Activated T-helper 1 cell treated with anti-CD3 and anti-CD28 coated beads, Interleukin-12 subunit alpha, Interleukin-12 subunit beta, Interleukin-2, Interleukin-4 antibody, amounts not matched to agents 30 ng/mL and 10 ng/mL and 1 ng/mL, durations not matched to agents 14 hours and 24 hours and 36 hours (primary cell): ENCODE measurements at regions not wholly inside any gene's neighbourhood (a gene's known extent, or its start where the extent isn't known, plus 50 kb on each side); places are given as distances from the start of the nearest gene placed in this dataset.

Source experiments
- DNase-seq: peaks from one replicate; pipeline ENCODE4 v3.0.0; 2021; ENCODE audit warnings: low spot score
- H3K27ac Mint-ChIP-seq: one replicate; pipeline ENCODE4 v1.8.0; 2021; ENCODE audit warnings: mild to moderate bottlenecking, mixed read lengths
- H3K27me3 Mint-ChIP-seq: one replicate; pipeline ENCODE4 v1.8.0; 2022; ENCODE audit warnings: mild to moderate bottlenecking, moderate library complexity, mixed read lengths; ENCODE audit not compliant: insufficient read depth
- H3K36me3 Mint-ChIP-seq: one replicate; pipeline ENCODE4 v1.8.0; 2021; ENCODE audit warnings: low read depth, mixed read lengths
- H3K4me1 Mint-ChIP-seq: one replicate; pipeline ENCODE4 v1.8.0; 2021; ENCODE audit warnings: low read depth, mixed read lengths
- H3K4me3 Mint-ChIP-seq: one replicate; pipeline ENCODE4 v1.8.0; 2021; ENCODE audit warnings: mild to moderate bottlenecking, moderate library complexity, mixed read lengths
- H3K9me3 Mint-ChIP-seq: one replicate; pipeline ENCODE4 v1.8.0; 2021; ENCODE audit warnings: mixed read lengths
- intact Hi-C: fragments of 100-400 bp; cut with micrococcal nuclease; formaldehyde crosslinking; loops from one replicate; pipeline ENCODE4 v1.15.1; 2024

- intact Hi-C loops = no loop called here
- no peak for DNase-seq
- Mint-ChIP-seq H3K36me3 (no peaks in the 10 kb centered on the region), H3K4me1 (no peaks in the 10 kb centered on the region), H3K27me3 (no peaks in the 10 kb centered on the region), H3K27ac (no peak overlapping the region), H3K9me3 (no peaks in the 10 kb centered on the region), H3K4me3 (no peak overlapping the region)
Measured at GRCh38 chr5:89086390-89087086, 203.6 kb upstream of the MEF2C start.

GRCh38 chr5:89083791-89084190 lies 200.8 kb upstream of the MEF2C start:
- no peaks in the 10 kb centered on the region for H3K9me3 Mint-ChIP-seq
- no peak for DNase-seq
- no peaks in the 10 kb centered on the region for H3K36me3 Mint-ChIP-seq
- intact Hi-C loops = no loop called here
- H3K4me3 Mint-ChIP-seq = no peak overlapping the region
- H3K27ac Mint-ChIP-seq = no peak overlapping the region
- no peaks in the 10 kb centered on the region for H3K4me1 Mint-ChIP-seq
- H3K27me3 Mint-ChIP-seq = no peaks in the 10 kb centered on the region

GRCh38 chr5:89081360-89081759 lies 198.4 kb upstream of the MEF2C start:
- no peaks in the 10 kb centered on the region for H3K4me1 Mint-ChIP-seq
- H3K9me3 Mint-ChIP-seq = no peaks in the 10 kb centered on the region
- intact Hi-C loops = no loop called here
- H3K36me3 Mint-ChIP-seq = no peaks in the 10 kb centered on the region
- H3K27me3 Mint-ChIP-seq = no peaks in the 10 kb centered on the region
- H3K4me3 Mint-ChIP-seq = no peak overlapping the region
- H3K27ac Mint-ChIP-seq = no peak overlapping the region
- no peak for DNase-seq

GRCh38 chr5:89080467-89081116 lies 197.6 kb upstream of the MEF2C start:
- H3K4me1 Mint-ChIP-seq = no peaks in the 10 kb centered on the region
- no peak overlapping the region for H3K27ac Mint-ChIP-seq
- no peaks in the 10 kb centered on the region for H3K36me3 Mint-ChIP-seq
- DNase-seq = no peak
- H3K4me3 Mint-ChIP-seq = no peak overlapping the region
- H3K9me3 Mint-ChIP-seq = no peaks in the 10 kb centered on the region
- intact Hi-C loops = no loop called here
- no peaks in the 10 kb centered on the region for H3K27me3 Mint-ChIP-seq

- Mint-ChIP-seq H3K4me1 (no peaks in the 10 kb centered on the region), H3K36me3 (no peaks in the 10 kb centered on the region), H3K4me3 (no peak overlapping the region), H3K27me3 (peaks cover 7% of the 10 kb centered on the region), H3K27ac (no peak overlapping the region), H3K9me3 (no peaks in the 10 kb centered on the region)
- intact Hi-C loops = no loop called here
- DNase-seq = no peak
Measured at GRCh38 chr5:89072842-89073672, 190.1 kb upstream of the MEF2C start.

GRCh38 chr5:89071941-89072331 lies 189.0 kb upstream of the MEF2C start:
- no peak for DNase-seq
- Mint-ChIP-seq H3K4me1 (no peaks in the 10 kb centered on the region), H3K27me3 (peaks cover 7% of the 10 kb centered on the region), H3K27ac (no peak overlapping the region), H3K4me3 (no peak overlapping the region), H3K9me3 (no peaks in the 10 kb centered on the region), H3K36me3 (no peaks in the 10 kb centered on the region)
- intact Hi-C loops = no loop called here

GRCh38 chr5:89071101-89071940 lies 188.3 kb upstream of the MEF2C start:
- Mint-ChIP-seq H3K27ac (no peak overlapping the region), H3K4me3 (no peak overlapping the region), H3K9me3 (no peaks in the 10 kb centered on the region), H3K27me3 (peaks cover 7% of the 10 kb centered on the region), H3K4me1 (no peaks in the 10 kb centered on the region), H3K36me3 (no peaks in the 10 kb centered on the region)
- intact Hi-C loops = no loop called here
- no peak for DNase-seq

- DNase-seq = no peak
- H3K27ac Mint-ChIP-seq = no peak overlapping the region
- no peak overlapping the region for H3K4me3 Mint-ChIP-seq
Measured at GRCh38 chr5:89069591-89069990, 186.6 kb upstream of the MEF2C start.

DNA sequence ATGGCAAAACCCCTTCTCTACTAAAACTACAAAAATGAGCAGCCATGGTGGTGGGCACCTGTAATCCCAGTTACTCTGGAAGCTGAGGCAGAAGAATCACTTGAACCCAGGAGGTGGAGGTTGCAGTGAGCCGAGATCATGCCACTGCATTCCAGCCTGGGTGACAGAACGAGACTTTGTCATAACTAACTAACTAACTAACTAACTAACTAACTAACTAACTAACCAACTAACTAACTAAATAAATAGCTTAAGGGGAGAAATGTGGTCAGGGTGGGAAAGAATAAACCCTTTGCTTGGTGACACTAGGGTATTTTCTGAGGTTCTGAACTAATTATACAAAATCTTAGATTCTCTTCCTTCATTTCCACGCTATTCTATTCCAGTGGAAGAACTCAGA lies 184.4 kb upstream of the MEF2C start:
- Mint-ChIP-seq H3K4me1 (peaks cover 5% of the 10 kb centered on the region), H3K36me3 (no peaks in the 10 kb centered on the region), H3K9me3 (no peaks in the 10 kb centered on the region), H3K27ac (no peak overlapping the region), H3K4me3 (no peak overlapping the region), H3K27me3 (peaks cover 1% of the 10 kb centered on the region)
- intact Hi-C loops = loop anchor here (5.0 to 10.0 kb wide), 2 partner anchors 90 to 343 kb away; no protein-coding TSS in a partner anchor
- no peak for DNase-seq

More at GRCh38 chr5:89069591-89069990, 186.6 kb upstream of the MEF2C start:
- H3K9me3 Mint-ChIP-seq = no peaks in the 10 kb centered on the region
- intact Hi-C loops = loop anchor here (5.0 to 10.0 kb wide), 2 partner anchors 92 to 345 kb away; no protein-coding TSS in a partner anchor
- no peaks in the 10 kb centered on the region for H3K36me3 Mint-ChIP-seq
- H3K4me1 Mint-ChIP-seq = peaks cover 5% of the 10 kb centered on the region
- H3K27me3 Mint-ChIP-seq = peaks cover 7% of the 10 kb centered on the region

- Mint-ChIP-seq H3K4me1 (peaks cover 5% of the 10 kb centered on the region), H3K36me3 (no peaks in the 10 kb centered on the region), H3K27me3 (peaks cover 2% of the 10 kb centered on the region), H3K9me3 (no peaks in the 10 kb centered on the region), H3K27ac (no peak overlapping the region), H3K4me3 (no peak overlapping the region)
- peak; percentile 1 for DNase-seq
- intact Hi-C loops = loop anchor here (5.0 to 10.0 kb wide), 2 partner anchors 89 to 341 kb away; no protein-coding TSS in a partner anchor
Measured at GRCh38 chr5:89065919-89066318, 182.9 kb upstream of the MEF2C start.

- intact Hi-C loops = loop anchor here (5.0 to 10.0 kb wide), 2 partner anchors 87 to 340 kb away; no protein-coding TSS in a partner anchor
Measured at GRCh38 chr5:89064736-89065135, 181.8 kb upstream of the MEF2C start.

DNA sequence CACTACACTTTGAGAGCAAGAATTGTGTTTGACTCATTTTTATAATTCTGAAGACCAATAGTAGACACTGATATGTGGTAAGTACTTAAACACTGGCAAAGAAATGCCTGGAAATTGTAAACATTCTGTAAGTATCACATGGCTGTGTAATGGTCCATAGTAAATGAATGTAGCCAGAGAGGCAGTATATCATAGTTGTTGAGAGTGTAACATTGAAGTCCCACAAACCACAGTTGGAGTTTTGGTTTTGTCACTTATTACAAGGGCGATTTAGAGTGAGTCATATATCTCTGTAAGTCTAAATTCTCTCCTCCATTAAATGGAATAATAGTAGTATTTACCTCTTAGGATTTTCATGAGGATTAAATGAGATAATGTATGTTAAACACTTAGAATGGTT lies 181.1 kb upstream of the MEF2C start:
- intact Hi-C loops = loop anchor here (10.0 kb wide), 1 partner anchor 339 kb away; no protein-coding TSS in a partner anchor
- H3K27me3 Mint-ChIP-seq = peaks cover 2% of the 10 kb centered on the region
- no peaks in the 10 kb centered on the region for H3K36me3 Mint-ChIP-seq
- DNase-seq = no peak
- H3K27ac Mint-ChIP-seq = no peak overlapping the region
- no peak overlapping the region for H3K4me3 Mint-ChIP-seq
- peaks cover 5% of the 10 kb centered on the region for H3K4me1 Mint-ChIP-seq
- H3K9me3 Mint-ChIP-seq = no peaks in the 10 kb centered on the region

More at GRCh38 chr5:89064736-89065135, 181.8 kb upstream of the MEF2C start:
- Mint-ChIP-seq H3K27me3 (peaks cover 2% of the 10 kb centered on the region), H3K36me3 (no peaks in the 10 kb centered on the region), H3K4me3 (no peak overlapping the region), H3K9me3 (no peaks in the 10 kb centered on the region), H3K27ac (no peak overlapping the region), H3K4me1 (peaks cover 5% of the 10 kb centered on the region)
- no peak for DNase-seq
